DOHH2 (cell line): ENCODE measurements at regions not wholly inside any gene's neighbourhood (a gene's known extent, or its start where the extent isn't known, plus 50 kb on each side); places are given as distances from the start of the nearest gene placed in this dataset.

Experiments
- H3F3A ChIP-seq: fragments of 200-600 bp; sonication (generic), shearing (Covaris generic); 2 replicates; pipeline ENCODE4 v1.6.0; 2016; ENCODE audit warnings: antibody characterized with exemption, mild to moderate bottlenecking; ENCODE audit not compliant: control insufficient read depth, insufficient read depth
- H3K27ac ChIP-seq: fragments of 200-600 bp; sonication (generic); 2 replicates; pipeline ENCODE4 v1.5.1; 2014; ENCODE audit warnings: low read depth, mild to moderate bottlenecking, low read length, moderate library complexity
- H3K27me3 ChIP-seq: fragments of 200-600 bp; sonication (generic); 2 replicates; pipeline ENCODE4 v1.6.1; 2014; ENCODE audit warnings: mild to moderate bottlenecking, low read length, mixed read lengths; ENCODE audit not compliant: control insufficient read depth
- H3K36me3 ChIP-seq: fragments of 200-600 bp; sonication (generic); 2 replicates; pipeline ENCODE4 v1.6.1; 2014; ENCODE audit warnings: mild to moderate bottlenecking, low read length, moderate library complexity, mixed read lengths; ENCODE audit not compliant: control insufficient read depth
- H3K4me1 ChIP-seq: fragments of 200-600 bp; sonication (generic); 2 replicates; pipeline ENCODE4 v1.6.1; 2014; ENCODE audit warnings: mild to moderate bottlenecking, low read length, mixed read lengths; ENCODE audit not compliant: control insufficient read depth
- H3K4me2 ChIP-seq: fragments of 200-600 bp; sonication (generic); 2 replicates; pipeline ENCODE4 v1.6.0; 2014; ENCODE audit warnings: mild to moderate bottlenecking, low read length, moderate library complexity
- H3K4me3 ChIP-seq: fragments of 200-600 bp; sonication (generic); 2 replicates; pipeline ENCODE4 v1.5.1; 2014; ENCODE audit warnings: mild to moderate bottlenecking, low read length, mixed read lengths
- H3K79me2 ChIP-seq: fragments of 200-600 bp; sonication (generic); 2 replicates; pipeline ENCODE4 v1.6.1; 2014; ENCODE audit warnings: mild to moderate bottlenecking, low read length, mixed read lengths; ENCODE audit not compliant: control insufficient read depth
- H3K9me2 ChIP-seq: fragments of 200-600 bp; sonication (generic); replicated peaks from 2 replicates; pipeline ENCODE4 v1.6.1; 2014; ENCODE audit warnings: mild to moderate bottlenecking, low read length, mixed read lengths; ENCODE audit not compliant: control insufficient read depth
- H3K9me3 ChIP-seq: fragments of 200-600 bp; sonication (generic); 2 replicates; pipeline ENCODE4 v1.6.1; 2014; ENCODE audit warnings: antibody characterized with exemption, low read length, mixed read lengths; ENCODE audit not compliant: control insufficient read depth, insufficient read depth
- H4K20me1 ChIP-seq: fragments of 200-600 bp; sonication (generic); 2 replicates; pipeline ENCODE4 v1.6.0; 2014; ENCODE audit warnings: low read depth, mild to moderate bottlenecking, antibody characterized with exemption, low read length, moderate library complexity; ENCODE audit not compliant: control insufficient read depth, insufficient read depth
- EZH2phosphoT487 ChIP-seq: fragments of 200-600 bp; sonication (generic); IDR thresholded peaks from 2 replicates; pipeline ENCODE4 v1.6.1; 2017; ENCODE audit warnings: borderline replicate concordance, mild to moderate bottlenecking, antibody characterized with exemption, low read length, moderate library complexity, mixed read lengths
- TF ChIP-seq, protein P1 (sequence below): fragments of 200-600 bp; sonication (generic); IDR thresholded peaks from one replicate; pipeline ENCODE4 v1.5.1; 2014; ENCODE audit warnings: antibody characterized with exemption, mild to moderate bottlenecking, low read depth, low read length; ENCODE audit not compliant: poor library complexity, severe bottlenecking

DNA sequence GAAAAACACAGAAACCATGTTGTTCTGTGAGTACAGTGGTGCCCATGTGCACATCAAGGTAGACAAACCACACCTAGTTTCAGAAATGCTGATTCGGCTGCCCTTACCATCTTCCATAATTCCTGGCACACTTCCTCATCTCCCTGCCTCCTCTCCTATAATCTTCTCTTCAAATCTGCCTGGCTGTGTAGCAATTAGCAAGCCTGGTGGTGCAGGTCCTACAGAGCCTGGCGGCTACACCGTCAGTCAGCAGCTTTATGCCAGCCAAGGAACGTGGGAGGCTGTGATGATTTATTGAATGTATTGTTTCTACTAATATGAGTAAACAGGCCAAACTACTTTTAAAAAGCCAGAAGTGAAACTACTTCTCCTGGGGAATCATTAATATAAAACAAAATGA lies 106.8 kb downstream of the SEMA6D start:
- Histone ChIP-seq H3K27ac (no peak overlapping the region), H4K20me1 (no peaks in the 10 kb centered on the region), H3K79me2 (no peaks in the 10 kb centered on the region), H3F3A (no peaks in the 10 kb centered on the region; the same call in 1 of the 2 replicates), H3K9me2 (no peaks in the 10 kb centered on the region), H3K27me3 (no peaks in the 10 kb centered on the region), H3K4me1 (peaks cover 53% of the 10 kb centered on the region), H3K9me3 (no peaks in the 10 kb centered on the region), H3K36me3 (no peaks in the 10 kb centered on the region), H3K4me3 (peak overlapping the region; percentile 11; the same call in 1 of the 2 replicates), H3K4me2 (peak overlapping the region; percentile 37)
- TF ChIP-seq, protein P1, sequence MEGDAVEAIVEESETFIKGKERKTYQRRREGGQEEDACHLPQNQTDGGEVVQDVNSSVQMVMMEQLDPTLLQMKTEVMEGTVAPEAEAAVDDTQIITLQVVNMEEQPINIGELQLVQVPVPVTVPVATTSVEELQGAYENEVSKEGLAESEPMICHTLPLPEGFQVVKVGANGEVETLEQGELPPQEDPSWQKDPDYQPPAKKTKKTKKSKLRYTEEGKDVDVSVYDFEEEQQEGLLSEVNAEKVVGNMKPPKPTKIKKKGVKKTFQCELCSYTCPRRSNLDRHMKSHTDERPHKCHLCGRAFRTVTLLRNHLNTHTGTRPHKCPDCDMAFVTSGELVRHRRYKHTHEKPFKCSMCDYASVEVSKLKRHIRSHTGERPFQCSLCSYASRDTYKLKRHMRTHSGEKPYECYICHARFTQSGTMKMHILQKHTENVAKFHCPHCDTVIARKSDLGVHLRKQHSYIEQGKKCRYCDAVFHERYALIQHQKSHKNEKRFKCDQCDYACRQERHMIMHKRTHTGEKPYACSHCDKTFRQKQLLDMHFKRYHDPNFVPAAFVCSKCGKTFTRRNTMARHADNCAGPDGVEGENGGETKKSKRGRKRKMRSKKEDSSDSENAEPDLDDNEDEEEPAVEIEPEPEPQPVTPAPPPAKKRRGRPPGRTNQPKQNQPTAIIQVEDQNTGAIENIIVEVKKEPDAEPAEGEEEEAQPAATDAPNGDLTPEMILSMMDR = no peak
- no peak for TF ChIP-seq EZH2phosphoT487

DNA sequence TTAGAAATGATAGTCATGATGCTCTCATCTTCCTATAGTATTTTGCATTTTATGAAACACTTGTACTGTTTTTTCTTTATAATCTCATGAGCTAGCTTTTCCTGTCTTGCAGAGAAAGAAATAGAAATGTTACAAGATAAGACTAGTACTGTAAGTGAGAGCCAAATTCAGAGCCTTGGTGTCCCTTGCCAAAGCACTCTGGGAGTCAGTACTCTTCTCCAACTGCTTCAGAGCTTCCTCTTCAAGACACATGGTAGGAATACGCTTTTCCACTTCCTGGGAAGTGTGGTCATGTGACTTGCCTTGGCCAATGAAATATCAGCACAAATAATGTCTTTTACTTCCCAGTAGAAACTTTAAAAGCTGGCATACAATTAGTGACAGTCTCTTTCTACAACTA lies 112.4 kb downstream of the SEMA6D start:
- H3K9me3 ChIP-seq = peaks cover 3% of the 10 kb centered on the region; the same call in 1 of the 2 replicates
- no peaks in the 10 kb centered on the region for H3K79me2 ChIP-seq

DNA sequence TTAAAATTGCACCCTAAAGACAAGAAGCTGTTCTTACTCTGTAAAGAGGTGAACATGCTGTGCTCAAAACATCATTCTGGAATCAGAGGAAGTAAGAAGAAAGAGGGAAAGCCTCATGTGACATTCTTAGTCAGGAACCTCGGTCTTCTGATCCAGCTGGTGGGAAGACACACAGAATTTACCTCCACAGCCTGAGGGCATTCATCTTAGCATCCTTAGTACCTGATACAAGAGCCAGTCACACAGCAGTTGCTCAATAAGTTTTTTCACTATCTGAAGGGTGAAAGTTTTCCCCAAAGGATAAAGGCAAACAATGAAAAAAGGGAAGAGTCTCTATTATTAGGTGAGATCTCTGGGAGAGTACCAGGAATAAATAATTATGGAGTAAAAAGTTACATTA lies 116.8 kb downstream of the SEMA6D start:
- Histone ChIP-seq H3K4me1 (peaks cover 15% of the 10 kb centered on the region), H3K27ac (no peak overlapping the region), H3K27me3 (no peaks in the 10 kb centered on the region), H3K79me2 (no peaks in the 10 kb centered on the region), H3K4me2 (no peak overlapping the region), H3F3A (no peaks in the 10 kb centered on the region), H3K9me3 (peaks cover 3% of the 10 kb centered on the region; the same call in 1 of the 2 replicates), H3K4me3 (no peak overlapping the region), H3K36me3 (no peaks in the 10 kb centered on the region), H4K20me1 (no peaks in the 10 kb centered on the region), H3K9me2 (no peaks in the 10 kb centered on the region)
- TF ChIP-seq EZH2phosphoT487 = no peak
- TF ChIP-seq, protein P1 = no peak

More for the DNA sequence above, 112.4 kb downstream of the SEMA6D start:
- Histone ChIP-seq H4K20me1 (no peaks in the 10 kb centered on the region), H3F3A (no peaks in the 10 kb centered on the region; the same call in 1 of the 2 replicates), H3K27ac (peak overlapping the region; percentile 42), H3K27me3 (no peaks in the 10 kb centered on the region), H3K9me2 (no peaks in the 10 kb centered on the region), H3K36me3 (no peaks in the 10 kb centered on the region), H3K4me2 (peak overlapping the region; percentile 26), H3K4me3 (peak overlapping the region; percentile 11), H3K4me1 (peaks cover 41% of the 10 kb centered on the region)
- TF ChIP-seq, protein P1 = no peak
- no peak for TF ChIP-seq EZH2phosphoT487
